ENCODE measurements at regions not wholly inside any gene's neighbourhood (a gene's known extent, or its start where the extent isn't known, plus 50 kb on each side); places are given as distances from the start of the nearest gene placed in this dataset.

DNA sequence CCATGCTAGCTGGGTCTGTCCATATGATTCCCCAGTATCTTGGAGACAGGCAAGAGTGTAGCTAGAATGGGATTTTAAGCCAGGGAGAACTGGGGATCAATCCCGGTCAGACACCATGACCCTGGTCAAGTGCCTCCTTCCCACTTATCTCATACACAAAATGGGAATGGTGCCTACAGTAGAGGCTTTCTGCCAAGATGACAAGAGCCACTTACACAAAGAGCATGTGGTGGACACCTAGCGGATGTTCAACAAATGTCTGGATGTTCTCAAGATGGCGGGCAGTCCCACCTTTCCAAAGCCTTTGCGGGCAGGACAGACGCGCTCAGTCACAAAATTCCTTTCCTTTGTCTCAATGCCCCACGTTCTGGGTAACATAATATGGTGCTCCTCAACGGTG, 57.3 kb downstream of the MAF start:
- no peak for DNase-seq (ENCODE audit: low read depth)
- no peak overlapping the region for H3K4me3 ChIP-seq (ENCODE audit: low read depth, low read length)
- TF ChIP-seq, protein P1, sequence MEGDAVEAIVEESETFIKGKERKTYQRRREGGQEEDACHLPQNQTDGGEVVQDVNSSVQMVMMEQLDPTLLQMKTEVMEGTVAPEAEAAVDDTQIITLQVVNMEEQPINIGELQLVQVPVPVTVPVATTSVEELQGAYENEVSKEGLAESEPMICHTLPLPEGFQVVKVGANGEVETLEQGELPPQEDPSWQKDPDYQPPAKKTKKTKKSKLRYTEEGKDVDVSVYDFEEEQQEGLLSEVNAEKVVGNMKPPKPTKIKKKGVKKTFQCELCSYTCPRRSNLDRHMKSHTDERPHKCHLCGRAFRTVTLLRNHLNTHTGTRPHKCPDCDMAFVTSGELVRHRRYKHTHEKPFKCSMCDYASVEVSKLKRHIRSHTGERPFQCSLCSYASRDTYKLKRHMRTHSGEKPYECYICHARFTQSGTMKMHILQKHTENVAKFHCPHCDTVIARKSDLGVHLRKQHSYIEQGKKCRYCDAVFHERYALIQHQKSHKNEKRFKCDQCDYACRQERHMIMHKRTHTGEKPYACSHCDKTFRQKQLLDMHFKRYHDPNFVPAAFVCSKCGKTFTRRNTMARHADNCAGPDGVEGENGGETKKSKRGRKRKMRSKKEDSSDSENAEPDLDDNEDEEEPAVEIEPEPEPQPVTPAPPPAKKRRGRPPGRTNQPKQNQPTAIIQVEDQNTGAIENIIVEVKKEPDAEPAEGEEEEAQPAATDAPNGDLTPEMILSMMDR (IDR thresholded peaks at IDR 0.05; ENCODE audit: low read depth, low read length, missing control alignments) = no peak

GRCh38 chr16:79542237-79542774, 58.2 kb downstream of the MAF start:
- H3K4me3 ChIP-seq (ENCODE audit: low read depth, low read length) = no peak overlapping the region

DNA sequence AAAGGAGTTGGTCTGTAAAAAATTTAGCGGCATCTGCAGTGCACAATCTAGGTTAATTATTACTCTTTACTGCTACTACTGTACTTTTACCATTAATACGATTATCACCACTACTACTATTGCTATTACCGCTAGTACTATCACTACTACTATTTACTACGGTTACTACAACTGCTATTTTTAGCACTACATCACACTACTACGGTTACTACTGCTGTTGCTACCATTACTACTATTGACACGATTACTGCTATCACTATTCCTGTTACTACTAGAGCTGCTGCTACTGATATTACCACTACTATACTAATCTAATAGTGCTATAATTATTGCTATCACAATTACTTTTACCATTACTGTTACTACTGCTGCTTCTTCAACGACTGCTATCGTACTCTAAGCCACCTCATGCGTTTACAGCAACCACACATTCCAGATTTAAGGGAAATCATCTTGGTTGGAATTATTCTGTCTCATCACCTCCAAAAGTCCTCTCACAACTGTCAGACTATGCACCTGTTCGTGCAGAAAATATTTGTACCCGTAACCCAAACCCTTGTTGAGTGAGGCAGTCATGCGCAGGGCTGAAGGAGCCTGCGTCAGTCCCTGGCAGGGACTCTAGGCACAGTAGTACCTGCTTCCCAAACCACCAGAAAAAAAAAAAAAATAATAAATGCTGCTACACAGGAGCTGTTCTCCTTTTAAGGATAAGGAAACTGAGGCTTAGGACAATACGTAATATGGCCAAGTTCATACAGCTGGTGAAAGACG, 59.5 kb downstream of the MAF start:
- no peak overlapping the region for H3K4me3 ChIP-seq (ENCODE audit: low read depth, low read length)
- TF ChIP-seq, protein P1 (IDR thresholded peaks at IDR 0.05; ENCODE audit: low read depth, low read length, missing control alignments) = no peak
- DNase-seq (ENCODE audit: low read depth) = no peak

More at GRCh38 chr16:79542237-79542774, 58.2 kb downstream of the MAF start:
- DNase-seq (ENCODE audit: low read depth) = no peak
- TF ChIP-seq, protein P1 (IDR thresholded peaks at IDR 0.05; ENCODE audit: low read depth, low read length, missing control alignments) = no peak

DNA sequence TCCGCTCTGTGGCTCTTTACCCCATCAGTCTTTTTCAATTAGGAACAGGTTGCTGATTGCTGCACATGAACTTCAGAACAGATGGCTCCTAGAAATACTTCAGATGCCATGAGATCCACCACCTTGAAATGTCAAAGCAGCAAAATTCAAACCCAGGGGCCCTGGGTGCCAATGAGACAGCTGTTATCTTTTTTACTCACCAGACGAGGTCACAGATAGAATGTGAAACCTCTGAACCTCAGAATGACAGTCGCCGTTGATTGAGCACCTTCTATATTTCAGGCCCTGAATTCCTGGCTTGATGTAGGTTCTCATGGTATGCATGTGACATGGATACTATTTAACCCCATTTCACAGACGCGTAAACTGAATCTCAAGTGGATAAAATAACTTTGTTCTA, 63.0 kb downstream of the MAF start:
- no peak for DNase-seq (ENCODE audit: low read depth)
- H3K4me3 ChIP-seq (ENCODE audit: low read depth, low read length) = no peak overlapping the region
- TF ChIP-seq, protein P1 (IDR thresholded peaks at IDR 0.05; ENCODE audit: low read depth, low read length, missing control alignments) = no peak

GRCh38 chr16:79536958-79537357, 63.6 kb downstream of the MAF start:
- TF ChIP-seq, protein P1 (IDR thresholded peaks at IDR 0.05; ENCODE audit: low read depth, low read length, missing control alignments) = no peak
- no peak for DNase-seq (ENCODE audit: low read depth)
- no peak overlapping the region for H3K4me3 ChIP-seq (ENCODE audit: low read depth, low read length)

- no peak overlapping the region for H3K4me3 ChIP-seq (ENCODE audit: low read depth, low read length)
- TF ChIP-seq, protein P1 (IDR thresholded peaks at IDR 0.05; ENCODE audit: low read depth, low read length, missing control alignments) = no peak
- DNase-seq (ENCODE audit: low read depth) = no peak
Measured at GRCh38 chr16:79535130-79535529, 65.4 kb downstream of the MAF start.

- no peak for DNase-seq (ENCODE audit: low read depth)
- no peak overlapping the region for H3K4me3 ChIP-seq (ENCODE audit: low read depth, low read length)
- TF ChIP-seq, protein P1 (IDR thresholded peaks at IDR 0.05; ENCODE audit: low read depth, low read length, missing control alignments) = no peak
Measured at GRCh38 chr16:79534143-79534542, 66.4 kb downstream of the MAF start.

All from GM12864 (cell line).